Activated B cell treated with CpG ODN at 0.5 μM for 24 hours (primary cell): ENCODE measurements at regions not wholly inside any gene's neighbourhood (a gene's known extent, or its start where the extent isn't known, plus 50 kb on each side); places are given as distances from the start of the nearest gene placed in this dataset.
"Not testable (repeated sequence)": the region's sequence is repeated elsewhere in the genome, so short reads cannot be mapped to it uniquely, and the experiment has no call there.

Experiments
- ATAC-seq: fragments of 200-7000 bp; cut with Tn5 transposase; one replicate; pipeline ENCODE4 v1.10.0; 2021; ENCODE audit warnings: low read depth, mild to moderate bottlenecking, moderate library complexity
- CTCF ChIA-PET: fragments of 350-600 bp; sonication (Branson Sonifier 250); formaldehyde crosslinking; loops from one replicate; lab custom pipeline; 2021; ENCODE audit warnings: antibody characterized with exemption; lab: Charles Lee
- POLR2A ChIA-PET: fragments of 350-600 bp; sonication (Branson Sonifier 250); formaldehyde crosslinking; loops from one replicate; lab custom pipeline; 2021; ENCODE audit warnings: antibody characterized with exemption; lab: Charles Lee
- DNase-seq: peaks from one replicate; pipeline ENCODE4 v3.0.0; 2022
- H3K27ac Mint-ChIP-seq: one replicate; pipeline ENCODE4 v1.8.0; 2020; ENCODE audit warnings: mixed read lengths
- H3K27me3 Mint-ChIP-seq: one replicate; pipeline ENCODE4 v1.8.0; 2021; ENCODE audit warnings: mixed read lengths
- H3K36me3 Mint-ChIP-seq: one replicate; pipeline ENCODE4 v1.8.0; 2021; ENCODE audit warnings: low read depth, mixed read lengths
- H3K4me1 Mint-ChIP-seq: one replicate; pipeline ENCODE4 v1.8.0; 2021; ENCODE audit warnings: mixed read lengths
- H3K4me3 Mint-ChIP-seq: one replicate; pipeline ENCODE4 v1.8.0; 2020; ENCODE audit warnings: mild to moderate bottlenecking, mixed read lengths
- H3K9me3 Mint-ChIP-seq: one replicate; pipeline ENCODE4 v1.8.0; 2020; ENCODE audit warnings: mixed read lengths
- CTCF ChIP-seq: fragments of 200-600 bp; IDR thresholded peaks from one replicate; pipeline ENCODE4 v1.8.0; 2022; ENCODE audit warnings: antibody characterized with exemption, mild to moderate bottlenecking
- intact Hi-C: fragments of 100-400 bp; cut with micrococcal nuclease; formaldehyde crosslinking; loops from one replicate; pipeline ENCODE4 v1.15.1; 2024

- H3K27ac Mint-ChIP-seq, intact Hi-C loops, CTCF ChIA-PET, H3K4me1 Mint-ChIP-seq, POLR2A ChIA-PET, DNase-seq, ATAC-seq, H3K9me3 Mint-ChIP-seq, H3K27me3 Mint-ChIP-seq, H3K36me3 Mint-ChIP-seq, H3K4me3 Mint-ChIP-seq: not testable (repeated sequence)
These were observed 140.9 kb upstream of the GOLGA6L4 start for GRCh38 chr15:84094720-84095119.

DNA sequence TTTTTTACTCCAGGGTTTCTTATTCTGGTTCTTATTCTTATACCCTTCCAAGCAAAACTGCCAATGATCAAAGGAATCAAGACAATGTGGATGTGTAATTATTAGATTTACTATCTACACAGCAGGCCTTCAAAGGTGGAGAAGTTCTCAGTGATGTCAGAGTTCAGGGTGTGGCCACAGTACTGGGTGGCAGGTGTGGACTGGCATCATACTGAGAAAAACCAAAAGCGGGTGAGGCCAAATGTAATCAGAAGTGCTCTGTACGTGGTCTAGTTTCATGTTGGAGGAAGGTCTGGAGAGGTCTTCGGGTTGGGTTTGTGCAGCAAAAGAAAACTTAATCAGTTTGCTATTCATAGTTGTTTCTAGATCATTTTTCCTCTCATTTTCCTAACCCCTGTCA is 138.5 kb upstream of the GOLGA6L4 start:
- H3K36me3 Mint-ChIP-seq, H3K4me1 Mint-ChIP-seq, H3K4me3 Mint-ChIP-seq, H3K27me3 Mint-ChIP-seq, H3K27ac Mint-ChIP-seq, H3K9me3 Mint-ChIP-seq, POLR2A ChIA-PET, ATAC-seq, CTCF ChIA-PET, DNase-seq, intact Hi-C loops: not testable (repeated sequence)

DNA sequence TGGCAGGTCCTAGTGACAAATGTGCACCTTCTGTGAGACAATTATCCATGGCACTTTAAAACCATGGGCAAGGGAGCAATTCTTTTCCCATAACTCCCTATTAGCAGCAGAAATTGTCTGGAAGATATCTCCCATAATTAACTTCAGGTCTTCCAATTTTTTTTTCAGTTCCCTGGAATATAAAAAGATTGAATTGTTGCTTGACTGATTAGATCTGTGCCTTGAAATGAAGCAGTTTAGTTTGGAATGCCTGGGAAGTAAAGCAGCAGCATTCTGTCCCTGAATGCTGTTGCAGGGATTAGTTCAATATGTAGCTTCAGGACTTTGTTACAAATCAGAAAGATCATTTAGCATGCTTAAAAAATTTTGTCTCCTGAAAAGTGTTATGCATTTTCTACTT is 137.0 kb upstream of the GOLGA6L4 start:
- Mint-ChIP-seq H3K27me3 (peaks cover 6% of the 10 kb centered on the region), H3K27ac (no peak overlapping the region)
- CTCF ChIA-PET, result no interaction called here

DNA sequence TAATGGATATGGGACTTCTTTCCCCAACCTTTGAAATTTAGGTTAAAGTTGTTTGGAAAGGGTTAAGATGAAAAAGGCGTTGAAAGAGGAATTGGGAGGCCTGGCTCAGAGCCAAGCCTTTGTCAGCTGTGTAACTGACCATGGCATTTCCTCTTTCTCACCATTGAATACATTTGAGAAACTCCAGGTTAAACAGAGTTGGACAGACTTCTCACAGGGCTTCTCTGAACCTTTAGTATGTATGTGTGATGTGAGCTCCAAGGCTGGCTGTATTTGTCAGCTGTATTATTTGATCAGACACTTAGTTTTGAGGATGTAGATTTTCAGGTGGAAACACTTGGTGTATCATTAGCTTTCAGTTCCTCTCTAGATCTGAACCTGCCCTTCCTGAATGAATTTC is 136.4 kb upstream of the GOLGA6L4 start:
- no peaks in the 10 kb centered on the region for H3K36me3 Mint-ChIP-seq
- H3K9me3 Mint-ChIP-seq, result no peaks in the 10 kb centered on the region
- intact Hi-C loops, result no loop called here
- peak; percentile 31 for ATAC-seq
- no peak overlapping the region for H3K27ac Mint-ChIP-seq
- no peak for DNase-seq
- POLR2A ChIA-PET, result no interaction called here
- peaks cover 6% of the 10 kb centered on the region for H3K27me3 Mint-ChIP-seq
- H3K4me3 Mint-ChIP-seq, result no peak overlapping the region
- CTCF ChIA-PET, result no interaction called here
- peaks cover 6% of the 10 kb centered on the region for H3K4me1 Mint-ChIP-seq
- no peak for TF ChIP-seq CTCF

More for the DNA sequence above, 137.0 kb upstream of the GOLGA6L4 start:
- intact Hi-C loops, result no loop called here
- no peak for TF ChIP-seq CTCF
- DNase-seq (no peak), ATAC-seq (no peak)
- Mint-ChIP-seq H3K4me3 (no peak overlapping the region), H3K9me3 (no peaks in the 10 kb centered on the region), H3K4me1 (peaks cover 6% of the 10 kb centered on the region), H3K36me3 (no peaks in the 10 kb centered on the region)
- POLR2A ChIA-PET, result no interaction called here

- ChIA-PET CTCF (no interaction called here), POLR2A (no interaction called here)
- H3K9me3 Mint-ChIP-seq, result no peaks in the 10 kb centered on the region
- peaks cover 6% of the 10 kb centered on the region for H3K4me1 Mint-ChIP-seq
- H3K36me3 Mint-ChIP-seq, result no peaks in the 10 kb centered on the region
- no peak overlapping the region for H3K4me3 Mint-ChIP-seq
- H3K27me3 Mint-ChIP-seq, result peaks cover 10% of the 10 kb centered on the region
- ATAC-seq, result no peak
- DNase-seq, result no peak
- intact Hi-C loops, result no loop called here
- no peak overlapping the region for H3K27ac Mint-ChIP-seq
- no peak for TF ChIP-seq CTCF
These were observed 132.2 kb upstream of the GOLGA6L4 start for GRCh38 chr15:84103345-84103744.

DNA sequence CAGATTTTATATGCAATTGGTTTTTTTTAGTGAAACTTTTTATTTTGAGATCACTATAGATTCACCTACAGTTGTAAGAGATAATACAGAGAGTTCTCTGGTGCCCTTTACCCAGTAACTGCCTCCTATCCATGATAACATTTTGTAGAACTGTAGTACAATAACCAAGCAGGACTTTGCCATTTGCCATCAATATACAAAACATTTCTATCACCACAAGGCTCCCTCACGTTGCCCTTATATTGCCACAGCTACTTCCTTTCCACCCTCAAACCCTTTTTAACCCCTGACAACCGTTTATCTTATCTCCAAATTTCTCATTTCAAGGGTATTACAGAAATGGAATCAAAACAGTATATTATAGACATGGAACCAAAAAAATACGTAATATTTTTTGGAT is 130.7 kb upstream of the GOLGA6L4 start:
- peaks cover 8% of the 10 kb centered on the region for H3K27me3 Mint-ChIP-seq
- H3K36me3 Mint-ChIP-seq, result no peaks in the 10 kb centered on the region
- H3K27ac Mint-ChIP-seq, result no peak overlapping the region
- intact Hi-C loops, result no loop called here
- H3K4me1 Mint-ChIP-seq, result no peaks in the 10 kb centered on the region
- ChIA-PET CTCF (no interaction called here), POLR2A (no interaction called here)
- TF ChIP-seq CTCF, result no peak
- DNase-seq (no peak), ATAC-seq (no peak)
- H3K9me3 Mint-ChIP-seq, result no peaks in the 10 kb centered on the region
- no peak overlapping the region for H3K4me3 Mint-ChIP-seq
